SK-N-DZ (cell line): ENCODE measurements at regions not wholly inside any gene's neighbourhood (a gene's known extent, or its start where the extent isn't known, plus 50 kb on each side); places are given as distances from the start of the nearest gene placed in this dataset.
A peak's percentile ranks its signal among the peaks of the same experiment; 100 is the strongest.
"Not testable (repeated sequence)": the region's sequence is repeated elsewhere in the genome, so short reads cannot be mapped to it uniquely, and the experiment has no call there.

ENCODE experiments used
- DNase-seq: peaks from one replicate; pipeline ENCODE4 v3.0.0-alpha.2; 2015; ENCODE audit warnings: low spot score

DNA sequence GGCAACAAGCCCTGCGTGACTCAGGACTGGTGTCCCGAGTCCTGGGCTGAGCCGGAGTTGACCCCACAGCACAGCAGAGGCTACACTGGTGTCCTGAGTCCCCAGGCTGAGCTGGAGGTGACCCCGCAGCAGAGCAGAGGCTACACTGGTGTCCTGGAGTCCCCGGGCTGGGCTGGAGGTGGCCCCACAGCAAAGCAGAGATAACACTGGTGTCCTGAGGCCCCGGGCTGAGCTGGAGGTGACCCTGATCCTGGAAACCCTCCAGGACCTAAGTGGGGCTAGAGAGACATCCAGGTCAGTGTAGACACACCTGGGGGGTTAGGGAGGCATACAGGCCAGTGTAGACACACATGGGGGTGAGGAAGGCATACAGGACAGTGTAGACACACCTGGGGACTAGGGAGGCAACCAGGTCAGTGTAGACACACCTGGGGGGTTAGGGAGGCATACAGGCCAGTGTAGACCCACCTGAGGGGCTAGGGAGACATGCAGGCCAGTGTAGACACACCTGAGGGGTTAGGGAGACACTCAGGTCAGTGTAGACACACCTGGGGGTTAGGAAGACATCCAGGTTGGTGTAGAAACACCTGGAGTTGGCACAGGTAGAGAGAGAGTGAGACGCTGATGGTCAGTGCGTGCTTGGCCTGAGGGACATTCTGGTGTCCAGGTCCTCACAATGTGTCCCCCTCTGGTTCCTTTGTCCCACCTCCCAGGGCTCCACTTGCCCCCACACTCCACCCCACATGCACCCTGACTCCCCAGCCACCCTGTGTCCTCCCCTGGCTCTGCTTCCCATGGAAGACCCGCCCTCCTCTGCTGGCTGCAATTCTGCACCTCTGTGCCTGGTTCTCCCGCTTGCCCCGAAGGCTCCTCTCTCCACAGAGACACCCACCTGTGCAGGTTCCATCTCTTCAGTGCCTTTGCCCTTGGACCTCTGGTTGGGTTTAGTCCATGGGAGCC lies 321.6 kb upstream of the SFSWAP start:
- no peak for DNase-seq

DNA sequence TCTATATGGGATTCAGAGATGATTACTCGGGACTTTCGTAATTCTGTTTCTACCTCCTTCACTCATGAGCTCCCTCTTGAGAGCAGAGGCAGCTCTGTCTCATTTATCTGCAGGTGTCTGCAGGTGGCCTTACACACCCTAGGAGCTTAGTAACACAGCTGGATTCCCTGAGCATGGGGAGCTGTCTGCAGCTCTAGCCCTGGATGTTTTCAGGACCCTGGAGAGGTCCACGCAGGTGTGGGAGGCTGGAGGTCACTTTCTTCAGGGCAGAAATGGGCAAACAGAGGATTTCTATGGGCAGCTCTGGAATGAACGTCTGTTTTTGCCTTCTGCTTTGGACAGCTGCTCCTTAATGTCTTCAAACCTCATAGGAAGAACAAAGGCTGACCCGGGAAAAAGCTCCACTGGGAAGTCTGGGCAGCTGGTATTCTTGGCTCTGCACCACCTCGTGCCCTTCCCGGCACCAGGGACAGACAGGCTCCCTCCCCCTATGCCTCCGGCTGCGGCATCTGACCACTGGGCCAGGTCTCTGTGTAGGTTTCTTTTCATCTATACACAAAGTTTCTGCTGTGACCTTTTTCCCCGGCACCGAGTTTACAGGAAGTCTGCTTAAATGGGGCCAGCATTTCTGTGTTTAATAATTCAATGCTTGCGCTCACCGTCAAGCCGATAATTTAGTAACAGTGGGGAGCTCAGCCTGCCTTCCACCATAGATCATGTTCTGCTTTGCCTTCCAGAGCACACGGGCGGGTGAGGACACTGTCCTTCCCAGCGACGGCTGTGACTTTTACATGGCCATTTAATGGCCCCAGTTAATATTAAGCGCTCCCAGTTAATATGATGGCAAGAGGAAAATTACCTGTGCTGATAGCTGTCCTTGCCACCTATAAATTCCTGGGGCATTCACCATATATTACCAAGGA lies 320.2 kb upstream of the SFSWAP start:
- DNase-seq, result no peak

DNA sequence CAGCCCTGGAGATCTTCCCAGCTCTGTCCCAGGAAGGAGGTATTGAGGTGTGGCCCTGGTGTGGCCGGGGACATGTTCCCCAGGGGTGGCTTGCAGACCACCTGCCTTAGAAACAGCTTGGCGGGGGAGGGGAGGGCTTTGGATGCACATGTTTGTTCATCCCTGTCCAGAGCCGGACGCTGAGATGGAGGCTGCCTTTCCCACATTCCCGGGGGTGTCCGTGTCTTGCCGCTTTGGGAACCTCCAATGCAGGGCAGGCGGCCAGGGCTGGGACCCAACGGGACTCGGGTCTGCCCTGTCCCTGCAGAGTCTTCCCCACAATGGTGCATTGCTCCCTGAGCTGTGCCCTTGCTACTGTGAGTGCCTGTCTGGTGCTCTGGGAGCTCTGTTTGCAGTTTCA lies 319.5 kb upstream of the SFSWAP start:
- DNase-seq, result no peak

DNA sequence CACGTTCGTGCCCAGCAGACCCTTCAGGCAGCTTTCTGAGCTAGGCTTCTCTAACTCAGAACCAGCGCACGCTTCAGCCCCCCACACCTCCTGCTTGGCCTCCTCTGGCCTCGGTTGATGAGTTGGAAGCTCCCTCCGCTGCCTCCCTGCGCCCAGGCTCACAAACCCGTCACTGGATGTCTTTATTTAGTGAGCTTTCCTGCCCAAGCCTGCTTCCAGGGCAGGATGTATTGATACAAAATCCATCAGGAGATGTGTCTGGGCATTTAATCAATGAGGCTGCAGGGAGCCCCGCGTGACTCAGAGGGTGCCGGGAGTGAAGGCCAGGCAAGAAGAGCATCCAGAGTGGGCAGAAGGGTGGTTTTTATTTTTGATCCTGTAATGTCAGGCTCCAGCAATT lies 316.1 kb upstream of the SFSWAP start:
- DNase-seq, result not testable (repeated sequence)

DNA sequence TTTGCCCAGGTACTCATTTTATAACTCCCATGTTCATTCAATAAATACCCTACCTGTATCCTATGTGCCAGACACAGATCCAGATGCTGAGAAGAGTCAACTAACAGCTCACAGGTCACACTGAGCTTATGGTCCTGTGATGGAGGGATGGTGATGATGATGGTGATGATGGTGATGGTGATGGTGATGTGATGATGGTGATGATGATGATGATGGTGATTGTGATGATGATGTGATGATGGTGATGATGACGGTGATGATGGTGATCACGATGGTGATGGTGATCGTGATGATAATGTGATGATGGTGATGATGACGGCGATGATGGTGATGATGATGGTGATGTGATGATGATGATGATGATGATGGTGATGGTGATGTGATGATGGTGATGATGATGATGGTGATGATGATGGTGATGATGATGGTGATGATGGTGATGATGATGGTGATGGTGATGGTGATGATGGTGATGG lies 315.6 kb upstream of the SFSWAP start:
- DNase-seq, result not testable (repeated sequence)

DNA sequence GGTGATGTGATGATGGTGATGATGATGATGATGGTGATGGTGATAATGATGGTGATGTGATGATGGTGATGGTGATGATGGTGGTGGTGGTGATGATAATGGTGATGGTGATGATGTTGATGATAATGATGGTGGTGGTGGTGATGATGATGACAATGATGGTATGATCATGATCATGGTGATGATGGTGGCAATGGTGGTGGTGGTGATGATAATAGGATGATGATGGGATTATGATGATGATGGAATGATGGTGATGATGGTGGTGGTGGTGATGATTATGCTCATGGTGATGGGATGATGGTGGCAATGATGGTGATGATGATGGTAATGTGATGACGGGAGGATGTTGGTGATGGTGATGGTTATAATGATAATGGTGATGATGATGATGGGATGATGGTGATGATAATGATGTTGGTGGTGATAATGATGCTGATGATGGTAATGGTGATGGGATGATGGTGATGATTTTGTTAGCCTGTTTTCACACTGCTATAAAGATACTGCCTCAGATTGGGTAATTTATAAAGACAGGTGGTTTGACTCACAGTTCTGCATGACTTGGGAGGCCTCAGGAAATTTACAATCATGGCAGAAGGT lies 314.8 kb upstream of the SFSWAP start:
- no peak for DNase-seq

DNA sequence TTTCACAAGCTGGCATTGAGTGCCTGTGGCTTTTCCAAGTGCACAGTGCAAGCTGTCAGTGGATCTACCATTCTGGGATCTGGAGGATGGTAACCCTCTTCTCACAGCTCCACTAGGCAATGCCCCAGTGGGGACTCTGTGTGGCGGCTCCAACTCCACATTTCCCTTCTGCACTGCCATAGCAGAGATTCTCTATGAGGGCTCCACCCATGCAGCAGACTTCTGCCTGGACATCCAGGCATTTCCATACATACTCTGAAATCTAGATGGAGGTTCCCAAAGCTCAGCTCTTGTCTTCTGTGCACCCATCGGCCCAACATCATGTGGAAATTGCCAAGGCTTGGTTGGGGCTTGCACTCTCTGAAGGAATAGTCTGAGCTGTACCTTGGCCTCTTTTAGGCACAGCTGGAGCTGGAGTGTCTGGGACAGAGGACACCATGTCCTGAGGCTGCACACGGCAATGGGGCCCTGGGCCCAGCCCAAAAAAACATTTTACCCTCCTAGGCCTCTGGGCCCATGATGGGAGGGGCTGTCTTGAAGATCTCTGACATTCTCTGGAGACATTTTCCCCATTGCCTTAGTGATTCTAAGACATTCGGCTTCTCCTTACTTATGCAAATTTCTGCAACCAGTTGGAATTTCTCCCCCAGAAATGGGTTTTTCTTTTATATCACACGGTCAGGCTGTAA lies 313.3 kb upstream of the SFSWAP start:
- DNase-seq, result no peak

DNA sequence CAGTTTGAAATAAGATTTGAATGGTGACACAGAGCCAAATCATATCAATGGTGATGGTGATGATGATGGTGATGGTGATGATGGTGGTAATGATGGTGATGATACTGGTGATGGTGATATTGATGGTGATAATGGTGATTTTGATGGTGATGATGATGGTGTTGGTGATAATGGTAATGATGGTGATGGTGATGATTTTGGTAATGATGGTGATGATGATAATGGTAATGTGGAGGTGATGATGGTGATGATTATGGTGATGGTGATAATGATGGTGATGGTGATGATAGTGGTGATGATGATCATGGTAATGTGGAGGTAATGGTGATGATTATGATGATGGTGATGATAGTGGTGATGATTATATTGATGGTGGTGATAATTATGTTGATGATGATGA lies 311.9 kb upstream of the SFSWAP start:
- DNase-seq, result no peak

DNA sequence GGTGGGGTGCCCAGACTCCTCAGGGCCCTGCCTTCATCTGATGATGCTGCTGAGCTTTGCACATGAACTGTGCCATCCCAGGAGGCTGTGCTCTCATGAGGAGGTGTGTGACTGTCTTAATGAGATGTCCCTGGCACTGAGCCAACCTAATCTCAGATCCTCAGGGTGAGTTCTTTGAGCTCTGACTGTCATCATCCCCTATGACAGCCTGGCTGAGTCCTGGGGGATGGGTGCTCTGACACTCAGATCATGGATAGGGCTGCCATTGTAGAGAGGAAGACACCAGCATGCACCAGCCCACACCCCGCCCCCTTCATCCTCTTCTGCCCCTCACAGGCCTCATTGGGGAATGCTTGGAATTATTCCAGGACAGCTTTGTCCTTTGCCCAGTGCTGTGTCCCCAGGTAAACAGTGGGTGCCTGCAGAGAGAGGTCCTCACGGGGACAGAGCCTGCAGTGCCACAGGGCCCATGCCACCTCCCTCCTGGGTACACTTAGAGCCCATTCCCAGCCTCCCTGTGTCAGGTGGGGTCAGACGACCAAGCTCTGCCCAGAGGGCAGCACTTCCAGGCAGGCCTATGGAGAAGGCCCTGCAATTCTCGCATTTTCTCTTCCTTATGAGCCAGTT lies 310.1 kb upstream of the SFSWAP start:
- DNase-seq, result peak; percentile 86

DNA sequence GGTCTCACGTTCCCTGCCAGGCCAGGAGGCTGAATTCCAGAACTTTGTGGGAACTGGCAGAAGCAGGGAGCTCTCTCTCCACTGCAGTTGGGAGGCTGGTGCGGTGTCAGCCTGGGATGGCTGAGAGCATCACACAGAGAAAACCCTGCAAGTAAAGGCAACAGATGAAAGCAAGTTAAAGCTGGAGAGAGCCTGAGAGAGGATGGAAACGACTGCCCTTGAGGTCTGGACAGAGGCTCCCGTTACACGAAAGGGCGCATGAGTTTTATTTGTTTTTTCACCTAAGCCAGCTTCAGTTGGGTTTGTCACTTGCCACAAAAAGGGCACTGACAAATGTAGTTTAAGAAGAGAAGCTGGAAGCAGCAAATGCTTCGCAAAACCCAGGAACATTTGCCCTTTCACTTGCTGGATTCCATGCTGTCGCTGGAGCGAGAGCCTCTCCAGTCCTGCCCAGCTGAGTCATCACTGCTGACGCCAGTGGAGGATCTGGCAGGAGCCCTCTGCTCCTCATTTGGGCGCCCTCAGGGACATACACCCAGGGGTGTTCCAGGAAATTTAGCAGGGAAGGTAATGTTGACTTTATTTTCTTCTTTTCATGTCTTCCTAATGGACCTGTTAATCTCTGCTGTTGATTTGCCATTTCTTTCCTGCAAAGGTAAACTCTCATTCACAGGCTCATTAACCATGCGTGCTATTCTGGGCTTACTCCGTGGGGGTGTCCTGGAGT lies 308.8 kb upstream of the SFSWAP start:
- DNase-seq, result not testable (repeated sequence)

DNA sequence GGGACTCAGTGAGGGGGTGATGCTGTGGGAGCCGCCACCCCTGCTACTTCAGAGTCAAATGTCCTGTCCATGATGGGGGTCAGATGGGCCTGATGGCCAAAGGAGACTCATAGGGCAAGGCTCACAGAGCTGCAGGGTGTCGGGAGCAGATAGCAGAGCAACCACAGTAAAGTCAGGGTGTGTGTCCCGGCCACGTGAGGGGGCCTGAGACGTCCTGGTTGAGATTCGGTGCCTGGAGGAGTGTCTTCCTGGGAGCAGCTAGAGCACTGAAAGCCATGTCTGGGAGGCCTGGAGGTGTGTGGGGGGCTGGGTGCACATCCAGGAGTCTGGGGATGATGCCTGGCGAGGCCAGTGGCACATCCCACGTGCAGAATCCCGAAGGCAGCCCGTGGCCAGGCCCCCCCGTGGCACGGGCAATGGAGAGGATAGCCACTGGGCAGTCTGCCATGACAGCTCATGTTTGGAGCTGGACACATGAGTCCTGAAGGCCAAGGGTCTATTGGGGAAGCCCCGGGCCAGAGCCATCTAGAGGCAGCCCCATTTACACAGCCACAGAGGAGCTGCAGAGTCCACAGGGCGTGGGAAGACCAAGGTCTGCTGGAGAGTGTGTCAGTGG lies 308.0 kb upstream of the SFSWAP start:
- DNase-seq, result no peak

DNA sequence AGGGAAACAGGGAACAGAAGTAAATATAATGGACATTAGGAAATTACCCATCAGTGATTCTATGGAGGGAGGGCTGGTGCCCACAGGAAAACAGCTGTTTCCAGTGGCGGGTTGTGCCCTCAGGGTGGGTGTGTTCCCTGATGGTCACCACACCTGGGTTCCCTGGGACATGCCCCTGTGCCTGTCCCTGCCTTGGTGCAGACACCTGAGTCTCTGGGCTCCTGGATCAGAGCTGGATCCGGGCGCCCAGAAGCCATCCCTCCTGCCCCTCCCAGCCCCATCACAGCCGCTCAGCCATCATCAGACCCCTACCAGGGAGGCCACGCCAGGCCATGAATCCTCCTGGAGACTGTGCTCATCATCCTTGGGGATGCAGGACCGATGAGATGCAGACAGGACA lies 307.2 kb upstream of the SFSWAP start:
- DNase-seq, result no peak

DNA sequence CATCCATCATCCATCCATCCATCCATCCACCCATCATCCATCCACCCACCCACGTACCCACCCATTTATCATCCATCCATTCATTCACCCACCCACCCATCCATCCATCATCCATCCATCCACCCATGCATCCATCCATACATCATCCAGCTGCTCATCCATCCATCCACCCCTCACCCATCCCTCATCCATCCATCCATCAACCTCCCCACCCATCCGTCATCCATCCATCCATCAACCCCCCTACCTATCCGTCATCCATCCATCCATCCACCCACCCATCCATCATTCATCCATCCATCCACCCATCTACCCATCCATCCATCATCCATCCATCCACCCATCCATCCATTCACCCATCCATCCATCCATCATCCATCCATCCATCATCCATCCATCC lies 306.2 kb upstream of the SFSWAP start:
- DNase-seq, result no peak

DNA sequence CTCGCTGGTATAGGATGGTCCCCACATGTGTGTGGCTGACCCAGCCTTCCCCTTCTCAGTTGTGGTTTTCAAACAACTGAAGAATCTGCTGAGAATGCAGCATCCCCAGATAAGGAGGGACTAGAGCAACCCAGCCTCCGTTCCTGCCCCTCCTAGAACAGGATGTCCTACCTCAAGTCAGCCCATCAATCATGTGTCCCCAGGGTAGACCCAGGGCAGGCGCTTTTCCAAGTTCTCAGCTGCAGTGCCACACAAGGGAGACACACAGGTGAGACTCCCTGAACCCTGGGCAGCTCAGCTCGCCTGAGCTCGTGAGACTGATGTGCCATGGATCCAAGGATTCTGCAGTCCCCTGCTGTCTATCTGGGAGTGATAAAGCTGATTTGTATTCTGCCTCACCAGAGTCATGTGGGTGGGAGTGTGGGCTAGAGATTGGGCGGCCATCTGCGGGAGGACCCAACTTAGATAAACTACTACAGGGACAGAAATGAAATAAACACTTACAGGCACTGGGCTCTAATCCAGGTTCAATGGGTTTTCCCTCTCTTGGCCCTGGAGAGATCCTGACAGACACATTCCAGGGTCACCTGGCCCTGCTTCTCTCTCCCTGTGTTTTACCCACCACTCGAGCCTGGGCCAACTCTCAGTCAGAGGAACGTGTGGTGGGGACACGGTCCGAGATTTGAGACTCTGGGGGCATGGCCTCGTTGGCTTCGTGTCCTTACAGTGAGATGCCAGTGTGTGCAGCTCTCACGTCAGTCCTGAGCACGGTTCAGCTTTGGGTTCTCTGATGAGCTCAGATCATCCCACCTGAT lies 303.5 kb upstream of the SFSWAP start:
- no peak for DNase-seq

DNA sequence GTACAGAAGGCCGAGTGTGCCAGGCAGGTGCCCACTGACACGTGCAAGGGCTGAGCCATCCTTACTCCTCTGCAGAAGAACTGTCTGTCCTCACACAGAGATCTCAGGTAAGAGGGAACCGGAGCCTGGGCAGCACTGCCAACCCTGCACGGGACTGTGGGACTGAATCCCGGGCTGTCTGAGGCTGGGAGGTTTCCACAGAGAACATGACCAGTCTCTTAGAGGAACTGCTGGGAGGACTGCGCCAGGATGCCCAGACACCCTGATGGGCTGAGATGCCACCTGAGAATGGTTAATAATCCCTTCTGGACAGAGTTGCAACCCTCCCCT lies 302.9 kb upstream of the SFSWAP start:
- no peak for DNase-seq

DNA sequence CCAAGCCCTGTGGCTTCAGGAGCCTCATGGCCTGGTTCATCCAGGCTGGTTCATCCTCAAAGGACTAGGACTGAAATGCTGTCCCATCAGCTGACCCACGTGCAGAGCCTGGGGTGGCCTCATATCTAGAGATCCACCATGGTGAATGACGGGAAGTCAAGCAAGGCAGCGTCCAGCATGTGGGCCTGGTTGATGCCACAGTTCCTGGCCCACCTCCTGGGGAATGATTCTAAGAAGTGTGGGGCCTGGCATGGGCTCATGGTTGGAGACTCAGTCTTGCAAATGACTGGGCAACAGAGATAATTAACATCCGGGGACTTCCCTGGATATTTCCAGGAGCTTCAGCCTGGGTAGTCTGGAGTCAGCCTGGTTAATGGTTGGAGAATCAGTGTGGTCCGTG lies 302.4 kb upstream of the SFSWAP start:
- DNase-seq, result no peak

DNA sequence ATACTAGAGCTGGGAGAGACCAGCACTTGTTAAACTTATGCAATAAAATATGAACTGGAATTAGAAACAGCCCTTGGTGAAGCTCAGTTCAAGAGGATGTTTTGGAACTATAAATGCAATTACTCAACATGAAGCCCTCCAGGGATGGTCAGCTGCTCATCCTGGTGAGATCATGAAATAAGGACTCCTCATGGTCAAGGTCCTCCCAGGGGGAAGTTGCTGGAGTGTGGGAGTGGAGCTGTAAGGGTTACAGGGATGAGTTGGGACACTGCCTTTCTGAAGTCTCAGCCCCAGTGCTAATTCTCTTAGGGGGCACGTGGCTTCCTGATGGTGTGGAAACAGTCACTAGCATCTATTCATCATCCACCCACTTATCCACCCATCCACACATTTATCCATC lies 301.7 kb upstream of the SFSWAP start:
- DNase-seq, result no peak

DNA sequence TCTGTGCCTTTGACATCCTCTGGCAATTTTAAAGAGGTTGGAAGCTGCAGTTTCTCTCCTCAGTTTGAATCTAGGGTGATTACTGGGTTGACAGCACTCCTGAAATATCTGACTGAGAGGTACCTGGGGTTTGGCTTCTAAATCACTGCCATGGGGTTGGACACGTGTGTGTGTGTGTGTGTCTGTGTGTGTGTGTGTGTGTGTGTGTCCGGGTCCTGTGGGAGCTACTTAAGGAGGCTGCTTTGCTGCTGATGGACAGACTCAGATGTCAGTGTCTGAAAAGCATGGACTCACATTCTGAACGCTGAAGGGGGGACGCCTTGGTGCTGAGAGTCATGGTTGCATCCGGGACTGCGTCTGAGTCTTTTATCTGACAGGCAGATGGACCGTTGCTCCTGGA lies 299.1 kb upstream of the SFSWAP start:
- not testable (repeated sequence) for DNase-seq

DNA sequence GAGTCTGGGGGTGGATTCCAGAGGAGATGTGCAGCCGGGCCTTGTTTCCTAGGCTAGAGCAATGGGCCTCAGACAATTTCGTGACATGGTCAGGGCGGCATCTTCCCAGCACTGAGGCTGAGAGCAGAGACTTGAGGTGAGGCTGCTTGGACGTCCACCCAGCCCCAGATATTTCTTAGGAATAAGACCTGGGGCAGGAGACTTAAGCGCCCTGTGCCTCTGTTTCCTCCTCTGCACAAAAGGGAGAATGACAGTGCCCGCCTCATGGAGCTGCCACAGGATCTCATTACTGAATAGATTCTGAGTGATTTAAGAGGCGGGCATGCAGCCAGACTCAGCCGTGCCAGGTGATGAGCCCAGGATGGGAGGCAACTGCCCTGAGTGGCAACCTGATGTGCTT lies 297.9 kb upstream of the SFSWAP start:
- no peak for DNase-seq
